Coronary artery (tissue), 2 donors: ENCODE measurements at regions not wholly inside any gene's neighbourhood (a gene's known extent, or its start where the extent isn't known, plus 50 kb on each side); places are given as distances from the start of the nearest gene placed in this dataset.

ENCODE experiments used
- DNase-seq: peaks from one replicate; pipeline ENCODE4 v3.0.0-alpha.2; 2017; ENCODE audit warnings: low spot score
- H3K27ac ChIP-seq, 2 donors: fragments of 200-600 bp; sonication (generic); one replicate each; pipeline ENCODE4 v1.5.1; 2016 to 2019
- H3K4me3 ChIP-seq: fragments of 200-600 bp; sonication (generic); 2 replicates; pipeline ENCODE4 v1.5.1; 2016; ENCODE audit warnings: mild to moderate bottlenecking, moderate library complexity
- TF ChIP-seq, protein P1 (sequence below): fragments of 200-600 bp; sonication (generic); IDR thresholded peaks from one replicate; pipeline ENCODE4 v1.5.1; 2019; ENCODE audit warnings: antibody characterized with exemption

- Histone ChIP-seq H3K4me3 (no peak overlapping the region), H3K27ac (no peak overlapping the region)
- TF ChIP-seq, protein P1, sequence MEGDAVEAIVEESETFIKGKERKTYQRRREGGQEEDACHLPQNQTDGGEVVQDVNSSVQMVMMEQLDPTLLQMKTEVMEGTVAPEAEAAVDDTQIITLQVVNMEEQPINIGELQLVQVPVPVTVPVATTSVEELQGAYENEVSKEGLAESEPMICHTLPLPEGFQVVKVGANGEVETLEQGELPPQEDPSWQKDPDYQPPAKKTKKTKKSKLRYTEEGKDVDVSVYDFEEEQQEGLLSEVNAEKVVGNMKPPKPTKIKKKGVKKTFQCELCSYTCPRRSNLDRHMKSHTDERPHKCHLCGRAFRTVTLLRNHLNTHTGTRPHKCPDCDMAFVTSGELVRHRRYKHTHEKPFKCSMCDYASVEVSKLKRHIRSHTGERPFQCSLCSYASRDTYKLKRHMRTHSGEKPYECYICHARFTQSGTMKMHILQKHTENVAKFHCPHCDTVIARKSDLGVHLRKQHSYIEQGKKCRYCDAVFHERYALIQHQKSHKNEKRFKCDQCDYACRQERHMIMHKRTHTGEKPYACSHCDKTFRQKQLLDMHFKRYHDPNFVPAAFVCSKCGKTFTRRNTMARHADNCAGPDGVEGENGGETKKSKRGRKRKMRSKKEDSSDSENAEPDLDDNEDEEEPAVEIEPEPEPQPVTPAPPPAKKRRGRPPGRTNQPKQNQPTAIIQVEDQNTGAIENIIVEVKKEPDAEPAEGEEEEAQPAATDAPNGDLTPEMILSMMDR = no peak
- no peak for DNase-seq
Observed at GRCh38 chr3:153023896-153024295, 138.1 kb upstream of the RAP2B start.

GRCh38 chr3:153026026-153026425 lies 136.0 kb upstream of the RAP2B start:
- no peak for DNase-seq
- TF ChIP-seq, protein P1 = peak; percentile 53
- Histone ChIP-seq H3K4me3 (no peak overlapping the region), H3K27ac (no peak overlapping the region)

DNA sequence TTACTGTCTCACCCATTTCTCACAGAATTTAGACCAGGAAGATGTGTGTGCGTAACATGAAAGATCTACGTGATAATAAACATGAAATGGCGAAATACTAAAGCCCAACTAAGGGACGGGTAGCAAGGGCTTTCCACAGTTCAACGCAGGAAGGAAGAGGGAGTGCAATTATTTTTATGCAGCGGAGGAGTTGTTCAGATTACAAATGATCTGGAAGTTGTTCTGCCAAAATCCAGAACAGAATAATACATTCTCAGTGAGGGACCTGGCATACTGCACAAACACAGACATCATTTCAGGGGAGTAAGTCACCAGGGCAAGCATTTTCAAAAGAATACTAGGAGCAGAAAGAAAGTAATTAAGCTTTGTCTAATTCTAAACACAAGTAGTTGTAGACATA lies 133.6 kb upstream of the RAP2B start:
- DNase-seq = no peak
- Histone ChIP-seq H3K27ac (no peak overlapping the region), H3K4me3 (peak overlapping the region; percentile 1)
- TF ChIP-seq, protein P1 = no peak

GRCh38 chr3:153029350-153029749 lies 132.7 kb upstream of the RAP2B start:
- Histone ChIP-seq H3K4me3 (no peak overlapping the region), H3K27ac (no peak overlapping the region)
- TF ChIP-seq, protein P1 = no peak
- DNase-seq = no peak

GRCh38 chr3:153032891-153033290 lies 129.1 kb upstream of the RAP2B start:
- TF ChIP-seq, protein P1 = no peak
- H3K4me3 ChIP-seq = no peak overlapping the region
- H3K27ac ChIP-seq = no peak overlapping the region
- no peak for DNase-seq

GRCh38 chr3:153036846-153037245 lies 125.2 kb upstream of the RAP2B start:
- DNase-seq = no peak
- TF ChIP-seq, protein P1 = no peak
- Histone ChIP-seq H3K4me3 (no peak overlapping the region), H3K27ac (no peak overlapping the region)

DNA sequence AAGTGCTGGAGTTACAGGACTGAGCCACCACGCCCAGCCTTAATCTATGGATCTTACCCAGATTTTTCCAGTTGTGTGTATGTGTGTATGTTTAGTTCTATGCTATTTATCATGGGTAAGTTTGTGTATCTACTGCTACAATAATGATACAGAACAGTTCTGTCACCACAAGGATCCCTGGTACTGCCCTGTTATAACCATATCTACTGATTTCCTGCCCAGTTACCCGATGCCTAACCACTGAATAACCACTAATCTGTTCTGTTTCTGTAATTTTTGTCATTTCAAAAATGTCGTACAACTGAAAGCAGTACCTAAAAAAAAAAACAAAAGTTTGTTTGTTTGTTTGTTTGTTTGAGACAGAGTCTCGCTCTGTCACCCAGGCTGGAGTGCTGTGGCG lies 123.7 kb upstream of the RAP2B start:
- TF ChIP-seq, protein P1 = no peak
- Histone ChIP-seq H3K4me3 (no peak overlapping the region), H3K27ac (no peak overlapping the region)
- DNase-seq = no peak
